ENCODE measurements at regions not wholly inside any gene's neighbourhood (a gene's known extent, or its start where the extent isn't known, plus 50 kb on each side); places are given as distances from the start of the nearest gene placed in this dataset.

- TF ChIP-seq EZH2phosphoT487 (IDR thresholded peaks at IDR 0.05; ENCODE audit: unreplicated experiment) (no peak), REST (IDR thresholded peaks at IDR 0.05; ENCODE audit: unreplicated experiment) (no peak), STAT1 (IDR thresholded peaks at IDR 0.05; ENCODE audit: unreplicated experiment) (no peak), ETS1 (IDR thresholded peaks at IDR 0.05) (no peak), POLR2AphosphoS5 (IDR thresholded peaks at IDR 0.05; ENCODE audit: low read depth) (no peak), EZH2 (IDR thresholded peaks at IDR 0.05; ENCODE audit: low read depth, unreplicated experiment) (no peak)
These were observed 91.8 kb upstream of the PMEPA1 start (continued) for GRCh38 chr20:57801581-57801980.

GRCh38 chr20:57800791-57801430, 91.1 kb upstream of the PMEPA1 start:
- Histone ChIP-seq H3K27ac (ENCODE audit: low read depth) (no peak overlapping the region), H3F3A (replicated peaks; ENCODE audit: low read depth) (no peaks in the 10 kb centered on the region), H2AFZ (no peak overlapping the region), H3K4me2 (no peak overlapping the region), H3K4me1 (ENCODE audit: insufficient read depth) (no peaks in the 10 kb centered on the region), H3K79me2 (replicated peaks; ENCODE audit: insufficient read depth) (no peaks in the 10 kb centered on the region), H3K36me3 (ENCODE audit: insufficient read depth) (no peaks in the 10 kb centered on the region), H3K27me3 (ENCODE audit: insufficient read depth) (no peaks in the 10 kb centered on the region), H3K9me2 (ENCODE audit: insufficient read depth) (no peaks in the 10 kb centered on the region), H4K20me1 (replicated peaks; ENCODE audit: insufficient read depth) (no peaks in the 10 kb centered on the region), H3K4me3 (no peak overlapping the region)
- ATAC-seq (no peak), DNase-seq (ENCODE audit: low spot score) (no peak)
- no peak overlapping the region for H3K27ac Mint-ChIP-seq
- 0 out of 3 replicates have a peak, but pooled peaks cover 3% of the 10 kb centered on the region for H3K4me1 Mint-ChIP-seq
- H3K27me3 Mint-ChIP-seq (ENCODE audit: insufficient read depth, low read depth, poor library complexity) = no peaks in the 10 kb centered on the region
- no peak overlapping the region for H3K4me3 Mint-ChIP-seq
- H3K9me3 Mint-ChIP-seq = no peaks in the 10 kb centered on the region
- H3K36me3 Mint-ChIP-seq (ENCODE audit: low read depth) = no peaks in the 10 kb centered on the region
- no peak for TF ChIP-seq EZH2phosphoT487 (IDR thresholded peaks at IDR 0.05; ENCODE audit: unreplicated experiment)
- no peak for TF ChIP-seq NANOG (IDR thresholded peaks at IDR 0.05; ENCODE audit: borderline replicate concordance)
- no peak for TF ChIP-seq JUNB (IDR thresholded peaks at IDR 0.05; ENCODE audit: unreplicated experiment)
- no peak for TF ChIP-seq ZNF331 (CRISPR knock-in tag; IDR thresholded peaks at IDR 0.05; ENCODE audit: low read depth)
- TF ChIP-seq ZNF114 (CRISPR knock-in tag; IDR thresholded peaks at IDR 0.05) = no peak
- no peak for TF ChIP-seq ZNF462 (CRISPR knock-in tag; IDR thresholded peaks at IDR 0.05)
- no peak for TF ChIP-seq STAT1 (IDR thresholded peaks at IDR 0.05; ENCODE audit: unreplicated experiment)
- no peak for TF ChIP-seq CTCF (conservative IDR thresholded peaks at IDR 0.05; ENCODE audit: low read depth in 2 of 2)
- TF ChIP-seq CREB1 (CRISPR knock-in tag; IDR thresholded peaks at IDR 0.05; ENCODE audit: low read depth) = no peak
- TF ChIP-seq EZH2 (IDR thresholded peaks at IDR 0.05; ENCODE audit: low read depth, unreplicated experiment) = no peak
